NCI-H2196 treated with DMSO at 0.1 percent for 48 hours (cell line): ENCODE measurements at regions not wholly inside any gene's neighbourhood (a gene's known extent, or its start where the extent isn't known, plus 50 kb on each side); places are given as distances from the start of the nearest gene placed in this dataset.

Experiments used
- DNase-seq: peaks from one replicate; lab custom pipeline; 2025; ENCODE audit not compliant: unreplicated experiment; lab: John Stamatoyannopoulos, UW

DNA sequence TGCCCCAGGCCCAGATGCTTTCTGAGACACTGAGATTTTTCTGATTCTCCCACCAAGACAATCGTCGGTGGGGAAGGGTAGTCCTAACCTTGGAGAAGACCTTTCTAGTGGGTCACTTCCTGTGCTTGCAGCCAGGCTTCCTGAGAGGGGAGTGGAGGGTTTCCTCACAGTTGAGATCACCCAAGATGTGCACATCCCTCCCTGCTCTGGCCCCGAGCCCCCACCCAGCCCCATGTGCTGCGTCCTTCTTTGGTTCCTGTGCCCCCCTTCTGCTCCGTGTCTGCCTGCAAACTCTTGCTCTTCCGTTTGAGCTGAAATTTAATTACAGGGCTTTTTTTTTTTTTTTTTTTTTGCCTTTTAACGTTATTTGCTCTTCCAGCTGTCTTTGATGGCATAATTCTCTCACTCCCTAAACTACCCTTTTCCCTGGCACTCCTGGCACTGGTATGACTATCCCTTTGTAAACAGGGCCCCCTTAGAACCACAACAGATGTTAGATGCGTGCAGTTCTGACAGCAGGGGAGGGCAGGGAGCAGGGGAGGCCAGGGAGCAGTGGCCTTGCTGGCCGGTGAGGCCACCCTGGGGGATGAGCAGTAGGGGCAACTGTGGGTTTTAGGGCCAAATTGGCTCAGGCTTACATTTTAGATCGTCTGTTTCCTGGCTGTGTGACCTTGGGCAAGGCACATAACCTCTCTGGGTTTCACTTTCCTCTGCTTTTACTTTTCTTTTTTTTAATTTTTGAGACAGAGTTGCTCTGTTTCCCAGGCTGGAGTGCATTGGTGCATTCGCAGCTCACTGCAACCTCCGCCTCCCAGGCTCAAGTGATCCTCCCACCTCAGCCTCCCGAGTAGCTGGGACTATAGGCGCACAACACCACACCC is 144.5 kb downstream of the PHETA1 start:
- no peak for DNase-seq

DNA sequence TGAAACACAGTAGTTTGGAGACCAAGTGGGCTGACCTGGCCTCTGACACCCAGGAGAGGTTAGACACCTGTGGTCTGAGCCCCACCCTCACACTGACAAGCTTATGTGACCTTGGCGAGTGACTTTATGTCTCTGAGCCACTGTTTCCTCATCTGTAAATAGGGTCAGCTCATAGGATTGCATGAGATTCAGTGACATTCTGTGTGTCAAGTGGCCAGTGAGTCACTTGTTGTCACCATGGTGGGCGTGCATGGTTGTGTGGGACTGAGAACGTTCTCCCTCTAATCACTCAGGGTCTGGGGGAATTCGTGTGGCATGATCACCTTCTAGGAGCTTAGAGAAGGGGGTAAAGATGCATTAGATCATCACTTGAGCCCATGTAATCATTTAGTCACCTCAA is 146.4 kb downstream of the PHETA1 start:
- no peak for DNase-seq

DNA sequence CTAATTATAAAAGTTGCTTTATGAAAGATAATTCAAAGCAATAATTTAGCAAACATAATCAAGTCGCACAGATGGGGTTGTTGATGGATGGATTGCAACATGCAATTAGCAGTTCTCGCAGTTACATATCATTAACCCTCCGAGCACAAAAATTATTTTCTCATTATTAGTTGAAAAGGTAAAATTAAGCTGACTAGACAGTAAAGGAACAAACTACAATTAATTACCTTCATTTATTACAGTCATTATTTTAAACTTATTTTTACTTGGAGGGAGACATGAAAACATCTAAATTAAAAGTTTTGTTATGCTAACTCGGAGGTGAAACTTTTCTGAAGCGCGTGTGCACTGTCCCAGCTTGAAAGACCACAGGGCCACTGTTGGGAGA is 146.9 kb downstream of the PHETA1 start:
- DNase-seq = no peak

DNA sequence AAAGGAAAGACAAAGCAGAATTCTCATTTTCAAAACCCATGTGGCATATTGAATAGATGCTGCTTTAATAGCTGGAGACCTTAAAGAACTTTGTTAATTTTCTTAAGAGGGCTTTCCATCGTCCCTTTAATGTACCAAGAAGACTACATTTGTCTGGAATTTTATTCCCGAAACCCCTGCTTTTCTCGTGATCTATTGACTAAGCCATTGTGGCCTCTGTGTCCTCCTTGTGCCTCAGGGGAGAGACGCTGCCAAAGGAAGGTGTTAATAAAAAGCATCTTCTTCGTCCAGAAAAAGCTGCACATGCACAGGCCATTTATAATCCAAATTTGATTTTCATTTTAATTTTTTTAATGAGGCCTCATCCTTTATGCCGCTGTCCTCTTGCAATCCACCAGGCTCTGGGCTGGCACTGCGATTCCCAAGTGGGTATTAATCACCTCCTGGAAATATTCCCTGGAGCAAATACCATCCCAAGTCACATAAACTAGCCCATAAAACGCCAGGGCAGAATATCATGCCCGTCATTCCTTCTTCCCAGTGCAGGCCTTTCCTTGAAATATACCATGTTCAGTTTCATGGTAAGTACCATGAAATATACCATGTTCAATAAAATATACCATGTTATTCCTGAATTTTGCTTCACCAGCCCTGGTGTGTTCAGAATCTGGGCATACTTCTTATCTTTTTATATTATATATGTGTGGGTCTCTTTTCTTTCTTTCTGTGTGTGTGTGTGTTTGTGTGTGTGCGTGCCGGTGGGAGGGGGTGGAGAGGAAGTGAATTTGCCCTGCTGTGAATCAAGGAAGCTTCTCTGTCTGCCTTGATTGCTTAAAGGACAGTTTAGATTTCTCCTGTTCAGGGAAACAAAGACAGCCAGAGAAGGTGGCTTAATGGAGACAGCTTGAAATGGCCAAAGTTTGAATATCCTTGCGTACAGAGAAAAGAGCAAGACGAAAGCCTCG is 147.6 kb downstream of the PHETA1 start:
- no peak for DNase-seq

DNA sequence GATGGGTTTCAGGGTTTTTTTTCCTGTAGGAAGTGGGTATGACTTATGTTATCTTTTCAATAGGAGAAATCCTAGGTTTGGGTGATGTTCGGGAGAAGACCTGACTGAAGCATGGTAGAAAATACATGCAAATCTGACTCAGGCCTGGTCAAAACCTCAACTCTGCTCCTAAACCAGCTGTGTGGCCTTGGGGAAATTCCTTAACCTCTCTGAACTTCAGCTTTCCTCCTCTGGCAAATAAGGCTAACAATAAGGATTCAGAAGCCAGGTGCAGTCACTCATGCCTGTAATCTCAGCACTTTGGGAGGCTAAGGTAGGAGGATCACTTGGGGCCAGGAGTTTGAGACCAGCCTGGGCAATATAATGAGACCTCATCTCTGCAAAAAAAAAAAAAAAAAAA is 148.5 kb downstream of the PHETA1 start:
- DNase-seq = no peak

DNA sequence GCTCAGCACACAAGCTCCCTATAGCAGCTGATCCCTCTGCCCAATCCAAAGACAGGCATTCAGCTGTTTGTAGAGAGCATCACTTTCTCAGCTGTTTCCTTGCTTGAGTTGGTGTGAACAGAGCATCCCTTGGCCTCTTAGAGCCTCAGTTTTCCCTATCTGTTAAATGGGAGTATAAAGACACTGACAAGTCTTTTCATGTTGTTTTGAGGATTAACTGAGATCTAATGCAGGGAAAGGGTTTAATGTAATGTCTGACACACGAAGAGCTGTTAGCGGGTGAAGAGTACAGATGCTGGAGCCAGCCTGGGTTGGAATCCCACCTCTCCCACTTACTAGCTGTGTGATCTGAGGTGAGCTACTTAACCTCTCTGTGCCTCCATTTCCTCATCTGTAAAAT is 149.5 kb downstream of the PHETA1 start:
- no peak for DNase-seq

DNA sequence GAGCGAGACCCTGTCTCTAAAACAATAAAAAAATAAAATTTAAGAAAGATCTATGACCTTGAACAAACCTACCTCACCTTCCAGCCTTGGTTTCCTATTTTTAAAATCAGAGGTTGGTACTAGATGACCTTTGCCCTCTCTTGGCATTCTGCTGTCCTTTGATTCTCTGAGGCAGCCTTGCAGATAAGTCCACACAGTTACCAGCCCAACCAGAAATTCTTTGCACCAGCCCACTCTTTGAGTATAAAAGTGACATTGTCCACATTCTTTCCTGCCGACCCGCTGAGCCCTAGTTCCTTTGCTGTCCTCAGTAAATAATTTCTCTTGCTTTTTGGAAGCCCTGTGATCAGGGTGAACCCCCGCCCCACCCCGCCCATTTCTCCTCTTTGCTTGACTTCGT is 150.4 kb downstream of the PHETA1 start:
- DNase-seq = no peak

DNA sequence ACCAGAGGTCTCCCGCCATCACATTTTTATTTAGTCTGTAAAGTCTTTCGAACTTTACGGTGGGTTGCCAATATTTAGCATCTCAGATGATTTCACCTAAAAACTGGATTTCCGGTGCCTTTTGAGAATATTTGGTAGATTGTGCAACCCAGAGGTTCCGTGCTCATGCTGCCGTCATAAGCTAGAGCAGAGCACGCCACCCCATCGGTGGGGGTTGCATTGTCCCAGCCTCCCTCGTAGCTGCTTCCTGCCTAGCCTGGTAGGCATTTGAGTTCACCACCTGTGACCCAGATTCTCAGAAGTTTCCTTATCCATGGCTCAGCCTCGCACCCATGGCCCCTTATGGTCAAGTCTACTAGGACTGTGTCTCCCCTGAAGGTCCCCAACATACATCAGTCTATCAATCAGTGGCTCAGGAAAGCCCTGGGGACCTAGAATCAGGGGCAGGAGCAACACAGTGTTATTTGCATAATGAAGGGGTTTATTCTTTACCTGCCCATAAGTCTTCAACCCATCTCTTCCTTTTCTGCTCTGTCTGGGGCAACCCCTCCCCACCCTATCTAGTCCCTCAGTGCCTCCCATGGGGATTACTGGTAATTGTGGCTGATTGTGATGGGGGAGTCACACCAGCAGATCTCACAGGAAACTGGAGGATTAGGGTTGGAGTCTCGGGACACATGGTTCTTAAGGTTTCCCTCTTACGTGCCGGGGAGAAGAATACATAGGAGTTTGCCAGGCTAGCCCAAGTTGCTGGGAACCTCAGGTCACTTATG is 152.3 kb downstream of the PHETA1 start:
- DNase-seq = no peak

DNA sequence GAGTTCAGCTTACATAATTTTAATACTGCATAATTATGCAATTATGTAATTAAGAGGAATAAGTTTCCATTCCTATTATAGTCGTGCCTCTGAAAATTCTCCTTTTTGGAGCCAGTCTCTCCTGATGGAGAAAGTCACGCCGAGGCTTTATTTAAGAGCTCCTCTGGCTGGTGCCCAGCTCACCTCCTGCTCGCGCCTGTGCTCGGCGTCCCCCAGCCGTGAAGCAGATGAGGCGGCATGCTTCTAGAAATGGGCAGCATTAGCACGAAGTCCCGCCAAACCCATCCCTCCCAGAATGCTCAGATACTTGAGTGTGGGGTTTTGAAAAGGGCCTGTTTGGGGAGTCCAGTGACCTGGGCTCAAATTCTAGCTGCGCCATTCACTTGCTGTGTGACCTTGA is 153.0 kb downstream of the PHETA1 start:
- DNase-seq = no peak

DNA sequence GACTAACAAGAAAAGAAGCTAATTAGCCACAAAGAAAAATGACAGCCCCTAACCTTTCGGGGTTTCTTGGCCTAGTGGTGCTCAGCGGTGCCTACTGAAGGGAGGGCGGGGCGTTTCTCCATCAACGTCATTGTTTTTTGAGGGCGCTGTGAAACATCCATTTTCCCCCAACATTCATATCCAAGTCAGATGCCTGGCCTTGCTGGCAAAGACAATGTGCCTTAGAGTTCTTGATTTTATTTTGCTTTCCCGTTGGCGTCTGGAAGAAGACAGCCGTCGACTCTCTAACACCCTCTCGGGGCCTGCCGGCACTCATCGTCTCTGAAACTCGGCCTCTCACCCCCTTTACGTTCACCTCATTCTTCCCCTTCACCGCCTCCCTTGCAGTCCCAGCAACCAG is 154.5 kb downstream of the PHETA1 start:
- DNase-seq = no peak

DNA sequence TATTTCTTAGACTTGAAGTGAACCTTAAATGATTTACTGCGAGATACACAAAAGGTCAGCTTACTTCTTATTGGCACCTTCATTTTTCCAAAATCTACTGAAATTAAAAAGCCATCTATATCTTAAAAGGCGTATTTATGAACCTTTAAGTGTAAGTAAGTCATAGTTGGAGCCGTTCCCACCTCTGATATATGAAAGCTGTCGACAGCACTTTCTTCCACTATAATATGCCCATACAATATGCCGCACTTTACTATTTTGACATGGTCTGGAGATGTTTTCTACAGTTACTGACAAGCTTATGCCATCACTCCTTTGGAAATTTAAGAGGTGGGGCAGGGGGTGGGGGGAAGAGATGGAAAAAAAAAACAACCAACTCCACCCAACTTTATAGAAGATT is 155.3 kb downstream of the PHETA1 start:
- no peak for DNase-seq

DNA sequence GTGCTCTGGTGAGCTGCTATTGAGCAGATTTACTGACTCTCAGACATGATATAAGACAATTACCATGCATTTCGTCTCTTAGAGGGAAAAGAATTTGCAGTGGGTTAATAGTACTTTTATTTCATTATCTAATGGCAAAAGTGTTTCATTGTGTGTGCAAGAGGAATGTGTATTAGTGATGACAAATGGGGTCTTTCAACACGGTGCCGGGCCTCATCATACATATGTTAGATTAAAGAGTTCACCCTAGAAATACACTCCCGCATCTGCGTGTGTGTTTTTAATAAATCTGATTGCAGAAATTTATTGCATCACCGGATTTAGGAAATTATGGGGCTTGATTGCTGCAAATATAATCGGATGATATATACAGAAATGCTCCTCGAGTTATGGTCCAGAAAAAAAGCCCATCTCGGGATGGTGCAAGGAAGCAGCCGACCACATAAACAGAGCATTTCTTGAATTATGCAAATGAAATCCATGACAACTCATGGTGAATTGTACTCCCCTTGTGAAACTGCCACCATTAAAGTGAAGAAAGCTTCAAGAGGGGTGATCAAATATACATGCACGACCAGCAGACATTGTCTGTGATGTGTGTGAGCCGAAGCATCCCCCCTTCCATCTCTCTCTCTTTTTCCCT is 156.0 kb downstream of the PHETA1 start:
- no peak for DNase-seq

DNA sequence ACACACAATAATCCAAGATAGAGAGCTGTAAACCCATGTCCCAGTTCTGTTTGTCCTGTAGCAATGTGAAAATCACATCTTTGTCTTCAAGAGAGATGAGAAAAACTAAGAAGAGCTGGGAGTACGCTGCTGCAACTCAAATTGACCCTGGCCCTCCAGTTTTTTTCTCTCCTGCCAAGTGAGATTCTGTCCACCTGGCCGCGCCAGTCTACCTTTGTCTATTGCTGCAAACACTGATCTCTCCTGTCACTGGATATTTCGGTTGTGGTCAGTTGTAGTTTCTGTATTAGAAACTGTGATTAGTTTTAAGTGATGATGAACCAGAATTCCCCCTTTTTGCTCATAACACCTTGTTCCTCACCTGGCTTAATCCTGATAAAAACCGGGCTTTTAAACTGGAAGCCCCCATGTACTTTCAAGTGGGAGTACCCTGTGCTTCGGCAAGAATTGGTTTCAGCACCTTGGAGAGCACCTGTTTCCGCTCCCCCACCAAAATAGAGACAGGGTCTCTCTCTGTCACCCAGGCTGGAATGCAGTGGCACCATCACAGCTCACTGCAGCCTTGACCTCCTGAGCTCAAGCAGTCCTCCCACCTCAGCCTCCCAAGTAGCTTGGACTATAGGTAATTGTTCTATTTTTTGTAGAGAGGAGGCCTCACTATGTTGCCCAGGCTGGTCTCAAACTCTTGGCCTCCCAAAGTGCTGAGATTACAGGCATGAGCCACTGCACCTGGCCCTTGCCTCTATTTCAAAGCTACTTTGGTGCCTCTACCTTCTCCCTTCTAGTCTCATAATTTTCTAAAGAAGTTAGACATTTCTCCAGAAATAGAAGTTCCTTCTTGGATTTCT is 156.8 kb downstream of the PHETA1 start:
- DNase-seq = no peak

DNA sequence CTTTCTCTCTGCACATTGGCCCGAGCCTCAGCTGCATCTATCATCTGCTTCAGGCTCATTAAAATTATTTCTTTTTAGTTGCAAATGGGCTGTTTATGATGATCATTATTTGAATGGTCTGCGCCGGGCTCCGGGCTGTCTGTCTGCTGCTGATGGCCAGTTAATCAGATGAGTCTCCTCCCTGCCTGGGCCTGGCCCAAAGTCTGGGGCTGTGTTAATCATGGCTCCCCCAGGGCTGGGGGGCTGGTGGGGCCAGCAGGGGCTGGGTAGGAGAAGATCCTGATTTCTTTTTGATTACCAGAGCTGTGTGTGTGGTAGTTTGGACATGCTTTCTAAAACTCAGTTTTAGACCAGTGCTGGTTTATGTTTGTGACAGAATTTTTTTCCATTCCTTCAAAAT is 159.1 kb downstream of the PHETA1 start:
- DNase-seq = no peak

DNA sequence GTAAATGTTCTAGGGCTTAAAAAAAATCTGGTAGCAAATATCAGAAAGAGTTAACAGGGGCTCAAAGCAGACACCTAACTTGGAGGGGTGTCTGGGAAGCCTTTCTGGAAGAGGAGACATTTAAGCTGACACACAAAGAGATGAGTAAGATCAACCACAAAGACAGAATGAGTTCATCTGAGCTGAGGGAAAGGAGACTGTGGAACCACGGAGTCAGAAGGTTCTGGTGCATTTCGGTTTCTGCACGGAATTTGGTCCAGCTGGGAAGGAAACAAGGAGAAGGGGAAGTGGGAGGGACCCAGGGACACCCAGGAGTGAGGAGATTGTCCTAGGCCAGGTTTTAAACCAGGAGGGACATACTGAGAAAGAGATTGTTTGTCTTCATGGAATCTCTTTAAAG is 161.1 kb downstream of the PHETA1 start:
- no peak for DNase-seq

DNA sequence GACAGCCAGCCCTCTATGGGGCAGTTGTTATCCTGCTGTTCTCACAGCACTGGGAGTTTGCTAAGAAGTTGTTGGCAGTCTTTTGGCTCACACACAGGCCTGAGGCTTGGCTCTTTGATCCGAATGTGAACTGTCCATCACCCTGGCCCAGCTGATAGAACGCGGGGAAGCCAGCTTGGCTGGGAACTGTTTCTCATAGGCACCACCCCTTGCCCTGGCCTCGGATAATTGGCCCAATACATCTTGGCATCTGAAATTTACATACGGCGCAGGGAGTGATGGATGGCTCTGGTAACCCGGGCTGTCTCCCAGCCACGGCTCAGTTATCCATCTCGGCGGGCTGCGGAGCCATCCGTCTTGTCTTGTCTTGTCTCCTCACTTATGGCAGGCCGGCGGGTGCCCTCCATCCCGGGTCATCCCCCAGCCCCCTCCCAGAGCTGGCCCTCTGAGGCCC is 164.1 kb downstream of the PHETA1 start:
- no peak for DNase-seq

DNA sequence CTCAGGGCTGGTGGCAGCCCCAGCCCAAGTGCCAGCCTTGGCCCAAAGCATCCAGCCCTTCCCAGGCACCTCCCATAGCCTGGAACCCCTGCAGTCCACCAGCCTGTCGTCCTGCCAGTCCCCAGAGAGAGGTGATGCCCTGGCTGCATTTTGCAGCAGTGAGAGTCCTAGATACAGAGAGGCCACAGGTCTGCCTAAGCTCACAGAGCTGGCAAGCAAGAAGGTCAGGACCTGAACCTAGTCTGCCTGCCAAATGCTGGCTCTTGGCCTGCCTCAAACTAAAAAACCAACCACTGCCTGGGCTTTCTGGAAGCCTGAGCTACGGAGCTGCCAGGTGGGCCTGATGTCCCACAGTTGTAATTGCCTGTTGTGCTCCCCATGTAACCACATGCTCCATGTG is 164.9 kb downstream of the PHETA1 start:
- DNase-seq = no peak

DNA sequence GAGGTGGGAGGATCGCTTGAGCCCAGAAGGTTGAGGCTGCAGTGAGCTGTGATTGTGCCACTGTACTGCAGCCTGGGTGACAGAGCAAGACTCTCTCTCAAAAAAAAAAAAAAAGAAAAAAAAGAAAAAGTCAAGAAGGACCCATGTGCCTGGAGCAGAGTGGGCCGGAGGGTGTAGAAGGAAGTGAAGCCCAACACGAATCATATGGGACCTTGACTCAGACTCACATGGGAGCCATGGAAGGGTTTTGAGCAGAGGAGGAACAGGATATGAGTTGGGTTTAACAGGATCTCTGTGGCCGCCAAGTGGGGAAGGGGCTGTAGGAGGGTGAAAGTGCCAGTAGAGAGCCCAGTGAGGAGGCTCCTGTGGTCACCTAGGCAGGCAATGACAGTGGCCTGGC is 165.4 kb downstream of the PHETA1 start:
- no peak for DNase-seq

DNA sequence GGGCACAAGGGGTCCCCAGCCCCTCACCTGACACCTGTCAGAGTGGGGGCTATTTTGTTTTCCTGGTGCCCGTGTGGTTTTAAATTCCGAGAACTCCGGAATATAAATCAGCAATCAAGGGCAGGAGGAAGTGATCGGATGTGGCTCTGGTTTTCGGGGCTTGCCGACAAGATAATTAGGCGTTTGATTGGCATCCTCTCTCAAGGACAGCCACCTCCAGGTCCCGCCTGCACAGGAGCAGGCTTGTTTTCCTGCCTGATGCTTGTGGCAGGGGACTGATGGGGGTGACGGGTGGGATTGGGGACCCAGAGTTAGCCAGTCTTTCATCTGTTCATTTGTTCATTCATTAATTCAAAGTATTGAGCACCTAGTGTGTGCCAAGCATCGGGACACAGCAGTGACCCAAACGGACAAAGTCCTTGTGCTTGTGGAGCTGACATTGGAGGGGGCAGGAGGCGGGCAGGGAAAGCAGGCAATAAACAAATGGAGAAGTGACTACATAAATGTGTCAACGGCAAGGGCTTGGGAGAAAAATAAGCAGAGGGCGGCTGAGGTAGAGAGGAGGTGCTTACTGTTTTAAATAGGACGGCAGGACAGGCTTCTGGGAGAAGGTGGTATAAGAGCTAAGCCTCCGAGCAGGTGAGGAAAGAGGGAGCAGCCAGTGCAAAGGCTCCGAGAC is 166.5 kb downstream of the PHETA1 start:
- no peak for DNase-seq
